WERI-Rb-1 (cell line): ENCODE measurements at regions not wholly inside any gene's neighbourhood (a gene's known extent, or its start where the extent isn't known, plus 50 kb on each side); places are given as distances from the start of the nearest gene placed in this dataset.
"Not testable (repeated sequence)": the region's sequence is repeated elsewhere in the genome, so short reads cannot be mapped to it uniquely, and the experiment has no call there.

Source experiments
- DNase-seq: peaks from one replicate; pipeline ENCODE4 v3.0.0-alpha.2; 2020
- H3K27ac ChIP-seq: fragments of 250-450 bp; sonication (Bioruptor Pico); 2 replicates; pipeline ENCODE4 v1.5.1; 2020; ENCODE audit warnings: mild to moderate bottlenecking, moderate library complexity
- H3K27me3 ChIP-seq: fragments of 250-450 bp; sonication (Bioruptor Pico); 2 replicates; pipeline ENCODE4 v1.5.1; 2021; ENCODE audit warnings: mild to moderate bottlenecking, low read depth, moderate library complexity; ENCODE audit not compliant: insufficient read depth, severe bottlenecking
- H3K36me3 ChIP-seq: fragments of 250-450 bp; sonication (Bioruptor Pico); 2 replicates; pipeline ENCODE4 v1.5.1; 2020; ENCODE audit warnings: mild to moderate bottlenecking, moderate library complexity
- H3K4me3 ChIP-seq: 2 replicates; pipeline ENCODE4 v1.5.1; 2011; ENCODE audit warnings: low read depth, mild to moderate bottlenecking, control low read depth, low read length
- H3K9me3 ChIP-seq: fragments of 250-450 bp; sonication (Bioruptor Pico); 2 replicates; pipeline ENCODE4 v1.5.1; 2021; ENCODE audit warnings: mild to moderate bottlenecking, moderate library complexity; ENCODE audit not compliant: severe bottlenecking
- TF ChIP-seq, protein P1 (sequence below): IDR thresholded peaks from 2 replicates; pipeline ENCODE4 v1.5.1; 2011; ENCODE audit warnings: low read depth, mild to moderate bottlenecking, control low read depth, inconsistent platforms, low read length

DNA sequence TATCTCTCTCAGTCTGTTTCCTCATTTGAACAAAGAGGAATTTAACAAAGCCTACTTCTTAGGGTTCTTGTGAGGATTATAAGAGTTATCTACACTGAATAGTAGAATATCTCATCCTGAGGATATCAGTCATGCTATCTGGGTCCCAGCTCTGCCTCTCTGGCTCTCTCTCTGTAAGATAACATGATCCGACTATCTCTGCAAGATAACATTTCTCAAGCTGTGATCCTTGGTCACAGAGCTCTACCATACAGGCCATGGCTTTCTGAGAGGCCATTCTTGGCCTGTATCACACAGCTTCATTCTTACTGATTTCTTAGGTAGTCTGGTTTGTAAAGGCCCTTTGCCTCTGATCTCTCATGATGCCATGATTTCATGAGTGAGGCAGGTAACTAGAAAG is 71.0 kb upstream of the TRABD2B start:
- Histone ChIP-seq H3K9me3 (no peaks in the 10 kb centered on the region), H3K4me3 (no peak overlapping the region), H3K27ac (no peak overlapping the region), H3K27me3 (no peaks in the 10 kb centered on the region), H3K36me3 (no peaks in the 10 kb centered on the region)
- DNase-seq, result no peak
- TF ChIP-seq, protein P1, sequence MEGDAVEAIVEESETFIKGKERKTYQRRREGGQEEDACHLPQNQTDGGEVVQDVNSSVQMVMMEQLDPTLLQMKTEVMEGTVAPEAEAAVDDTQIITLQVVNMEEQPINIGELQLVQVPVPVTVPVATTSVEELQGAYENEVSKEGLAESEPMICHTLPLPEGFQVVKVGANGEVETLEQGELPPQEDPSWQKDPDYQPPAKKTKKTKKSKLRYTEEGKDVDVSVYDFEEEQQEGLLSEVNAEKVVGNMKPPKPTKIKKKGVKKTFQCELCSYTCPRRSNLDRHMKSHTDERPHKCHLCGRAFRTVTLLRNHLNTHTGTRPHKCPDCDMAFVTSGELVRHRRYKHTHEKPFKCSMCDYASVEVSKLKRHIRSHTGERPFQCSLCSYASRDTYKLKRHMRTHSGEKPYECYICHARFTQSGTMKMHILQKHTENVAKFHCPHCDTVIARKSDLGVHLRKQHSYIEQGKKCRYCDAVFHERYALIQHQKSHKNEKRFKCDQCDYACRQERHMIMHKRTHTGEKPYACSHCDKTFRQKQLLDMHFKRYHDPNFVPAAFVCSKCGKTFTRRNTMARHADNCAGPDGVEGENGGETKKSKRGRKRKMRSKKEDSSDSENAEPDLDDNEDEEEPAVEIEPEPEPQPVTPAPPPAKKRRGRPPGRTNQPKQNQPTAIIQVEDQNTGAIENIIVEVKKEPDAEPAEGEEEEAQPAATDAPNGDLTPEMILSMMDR, result no peak

GRCh38 chr1:48066936-48067335 is 69.8 kb upstream of the TRABD2B start:
- H3K9me3 ChIP-seq, result no peaks in the 10 kb centered on the region

DNA sequence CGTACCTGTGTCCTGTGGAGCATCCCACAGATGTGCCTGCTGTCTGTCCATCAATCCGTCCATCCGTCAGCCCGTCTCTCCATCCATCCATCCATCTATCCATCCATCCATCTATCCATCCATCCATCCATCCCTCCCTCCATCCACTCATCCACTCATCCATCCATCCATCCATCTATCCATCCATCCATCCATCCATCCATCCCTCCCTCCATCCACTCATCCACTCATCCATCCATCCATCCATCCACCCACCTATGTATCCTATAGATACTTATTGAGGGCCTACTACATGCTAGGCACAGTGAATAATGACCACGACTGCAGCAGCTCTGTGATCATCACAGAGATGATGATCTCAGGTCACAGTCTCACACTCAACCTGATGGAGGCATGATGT is 67.5 kb upstream of the TRABD2B start:
- H3K36me3 ChIP-seq, H3K27ac ChIP-seq, H3K9me3 ChIP-seq, DNase-seq, H3K27me3 ChIP-seq, H3K4me3 ChIP-seq: not testable (repeated sequence)

More at GRCh38 chr1:48066936-48067335, 69.8 kb upstream of the TRABD2B start:
- H3K36me3 ChIP-seq, result no peaks in the 10 kb centered on the region
- TF ChIP-seq, protein P1, result no peak
- no peak for DNase-seq
- no peak overlapping the region for H3K27ac ChIP-seq
- H3K27me3 ChIP-seq, result no peaks in the 10 kb centered on the region
- H3K4me3 ChIP-seq, result no peak overlapping the region

DNA sequence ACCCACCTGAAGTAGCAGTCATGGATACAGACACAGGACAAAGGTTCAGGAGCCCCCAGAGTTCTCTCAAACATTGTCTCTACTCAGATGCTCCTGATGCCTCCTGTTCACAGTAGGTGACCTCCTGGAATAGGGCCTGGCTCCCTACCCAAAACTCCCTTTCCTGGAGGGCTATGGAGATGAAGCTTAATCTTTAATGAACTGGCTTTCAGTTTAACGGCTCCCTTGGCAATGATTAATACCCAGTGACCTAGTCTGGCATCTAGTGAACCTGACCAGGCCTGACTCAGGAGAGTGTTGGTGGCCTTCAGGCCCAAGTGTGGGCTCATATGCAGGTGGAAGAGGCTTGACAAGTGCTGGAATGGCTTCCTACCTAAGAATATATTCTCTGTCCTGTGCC is 65.2 kb upstream of the TRABD2B start:
- H3K27me3 ChIP-seq, result no peaks in the 10 kb centered on the region
- TF ChIP-seq, protein P1, result no peak
- no peak overlapping the region for H3K4me3 ChIP-seq
- H3K27ac ChIP-seq, result no peak overlapping the region
- no peaks in the 10 kb centered on the region for H3K9me3 ChIP-seq
- H3K36me3 ChIP-seq, result no peaks in the 10 kb centered on the region
- no peak for DNase-seq

DNA sequence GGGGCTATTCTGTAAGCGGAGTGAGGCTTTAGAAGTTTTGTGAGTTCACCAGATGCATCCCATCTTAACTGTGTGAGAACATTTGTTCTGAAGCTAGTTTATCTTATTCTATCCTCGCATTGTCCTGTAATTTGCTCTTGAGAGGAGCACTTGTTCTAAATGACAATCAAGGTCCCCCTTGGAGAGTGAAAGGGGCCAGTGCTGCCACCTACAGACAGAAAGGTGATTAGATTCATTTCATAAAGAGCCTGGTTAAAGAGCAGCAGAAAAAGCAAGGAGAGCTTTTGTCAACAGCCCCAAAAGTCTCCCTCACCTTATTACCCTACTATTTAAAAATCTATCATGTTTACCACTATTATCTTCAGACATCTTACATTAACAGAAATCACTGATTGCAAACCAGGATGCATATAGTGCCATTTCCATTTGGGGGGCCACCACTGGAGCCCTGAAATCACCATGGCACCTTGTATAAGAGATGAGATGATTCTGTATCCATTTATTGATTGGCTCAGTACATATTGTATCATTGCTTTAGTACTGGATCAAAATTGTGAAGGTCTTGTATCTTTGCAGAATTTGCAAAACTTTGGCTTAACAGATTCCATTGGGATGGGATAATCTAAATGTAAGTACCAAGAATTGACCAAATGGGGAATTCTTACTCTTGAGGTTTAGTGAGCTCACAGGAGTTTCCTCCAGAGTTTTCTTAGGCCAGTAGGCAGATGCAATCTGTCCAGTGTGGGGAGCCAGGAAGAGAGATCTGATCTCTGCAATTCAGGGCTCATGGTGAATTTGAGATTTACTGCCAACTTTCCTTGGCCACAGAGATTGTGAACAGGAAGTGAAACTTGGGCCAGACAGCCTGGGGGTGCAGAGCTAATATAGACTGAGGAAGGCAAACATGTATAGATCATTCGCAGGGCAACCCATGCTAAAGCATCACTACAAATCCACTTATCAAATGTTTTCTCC is 64.3 kb upstream of the TRABD2B start:
- Histone ChIP-seq H3K36me3 (no peaks in the 10 kb centered on the region), H3K9me3 (no peaks in the 10 kb centered on the region), H3K27ac (no peak overlapping the region), H3K27me3 (no peaks in the 10 kb centered on the region), H3K4me3 (no peak overlapping the region)
- peak; percentile 73 for DNase-seq
- TF ChIP-seq, protein P1, result peak; percentile 58

GRCh38 chr1:48059289-48059688 is 62.1 kb upstream of the TRABD2B start:
- H3K27ac ChIP-seq, result no peak overlapping the region
- no peak overlapping the region for H3K4me3 ChIP-seq
- no peaks in the 10 kb centered on the region for H3K9me3 ChIP-seq
- no peaks in the 10 kb centered on the region for H3K27me3 ChIP-seq
- no peaks in the 10 kb centered on the region for H3K36me3 ChIP-seq
- TF ChIP-seq, protein P1, result no peak
- DNase-seq, result no peak
